ENCODE measurements at regions not wholly inside any gene's neighbourhood (a gene's known extent, or its start where the extent isn't known, plus 50 kb on each side); places are given as distances from the start of the nearest gene placed in this dataset.

DNA sequence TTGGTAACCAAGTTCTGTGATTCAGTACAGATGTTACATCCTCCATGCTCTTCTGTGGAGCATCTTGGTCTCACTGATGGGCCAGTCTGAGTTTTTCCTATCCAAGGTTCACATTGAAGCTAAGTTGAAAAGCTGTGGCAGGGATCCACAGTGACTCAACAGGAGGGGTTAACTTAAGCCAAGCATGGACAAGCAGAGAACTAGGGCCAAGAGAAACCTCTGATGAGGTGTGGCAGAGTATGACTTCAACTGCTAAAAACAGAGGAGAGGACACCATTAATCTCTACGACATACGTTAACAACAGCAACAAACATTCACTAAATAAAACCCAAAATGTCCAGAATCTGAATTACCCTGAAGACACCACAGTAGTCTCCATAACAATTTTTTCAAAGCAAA is 268.1 kb upstream of the UBE2E2 start:
- TF ChIP-seq CTCF (IDR thresholded peaks at IDR 0.05) (no peak), POLR2A (IDR thresholded peaks at IDR 0.05) (no peak), EP300 (IDR thresholded peaks at IDR 0.05) (no peak)
